ENCODE measurements at regions not wholly inside any gene's neighbourhood (a gene's known extent, or its start where the extent isn't known, plus 50 kb on each side); places are given as distances from the start of the nearest gene placed in this dataset.

GRCh38 chr6:77017537-77017936 lies 445.8 kb downstream of the HTR1B start:
- no peak for TF ChIP-seq CTCF (IDR thresholded peaks at IDR 0.05; ENCODE audit: borderline replicate concordance, extremely low read depth, low read length, poor library complexity, severe bottlenecking)
- no peak for TF ChIP-seq EZH2 (IDR thresholded peaks at IDR 0.05; ENCODE audit: borderline replicate concordance, low read depth, low read length, severe bottlenecking)

All from DND-41 (cell line).